Erythroblast (primary cell): ENCODE measurements at regions not wholly inside any gene's neighbourhood (a gene's known extent, or its start where the extent isn't known, plus 50 kb on each side); places are given as distances from the start of the nearest gene placed in this dataset.

ENCODE experiments used
- GATA1 ChIP-seq: IDR thresholded peaks from 2 replicates; pipeline ENCODE4 v1.6.1; 2011; ENCODE audit warnings: low read depth, mild to moderate bottlenecking, control low read depth, low read length, moderate library complexity
- POLR2A ChIP-seq: IDR thresholded peaks from 2 replicates; pipeline ENCODE4 v1.6.1; 2011; ENCODE audit warnings: mild to moderate bottlenecking, low read length

DNA sequence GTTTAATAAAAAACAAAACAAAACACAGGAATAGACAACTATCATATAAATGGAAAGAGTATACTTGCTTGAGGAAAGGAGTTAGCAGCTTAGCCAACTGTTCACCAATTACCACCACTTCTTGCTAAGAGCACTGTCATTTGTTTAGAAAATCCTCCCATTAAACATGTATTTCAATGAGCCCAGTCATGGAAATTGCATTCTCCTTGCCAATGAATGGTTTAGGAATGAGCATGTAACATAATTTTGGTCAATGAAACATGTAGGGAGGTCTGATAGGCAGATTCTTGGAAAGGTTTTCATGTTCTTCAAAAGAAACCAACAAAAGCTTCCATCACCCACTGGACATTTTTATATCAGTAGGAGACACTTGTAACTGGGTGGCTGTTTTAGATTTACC lies 502.8 kb upstream of the PAPPA start:
- TF ChIP-seq GATA1 (no peak), POLR2A (no peak)
